ENCODE measurements at regions not wholly inside any gene's neighbourhood (a gene's known extent, or its start where the extent isn't known, plus 50 kb on each side); places are given as distances from the start of the nearest gene placed in this dataset.

GRCh38 chr13:111480976-111481375 is 160.5 kb downstream of the TEX29 start:
- H3K9me3 ChIP-seq (replicated peaks), result peaks cover 3% of the 10 kb centered on the region; the same call in 1 of the 2 replicates
- peaks cover 81% of the 10 kb centered on the region for H3K27me3 ChIP-seq (replicated peaks)
- no peak overlapping the region for H3K27ac ChIP-seq
- no peaks in the 10 kb centered on the region for H3K36me3 ChIP-seq
- no peaks in the 10 kb centered on the region for H3K4me1 ChIP-seq (replicated peaks)
- no peak overlapping the region for H3K4me3 ChIP-seq
- peak in 1 of 2 experiments; percentile 49 for DNase-seq (ENCODE audit: low read depth in 1 of 2, low spot score in 2 of 2)

- Histone ChIP-seq H3K9me3 (replicated peaks) (peaks cover 12% of the 10 kb centered on the region; the same call in 1 of the 2 replicates), H3K27ac (no peak overlapping the region), H3K27me3 (replicated peaks) (peaks cover 92% of the 10 kb centered on the region), H3K36me3 (no peaks in the 10 kb centered on the region), H3K4me1 (replicated peaks) (no peaks in the 10 kb centered on the region), H3K4me3 (no peak overlapping the region)
- DNase-seq (ENCODE audit: low read depth in 1 of 2, low spot score in 2 of 2), result peak in 1 of 2 experiments; percentile 42
These were observed 161.7 kb downstream of the TEX29 start for GRCh38 chr13:111482126-111482525.

- H3K9me3 ChIP-seq (replicated peaks), result peaks cover 16% of the 10 kb centered on the region; the same call in 1 of the 2 replicates
- H3K4me3 ChIP-seq, result no peak overlapping the region
- DNase-seq (ENCODE audit: low read depth in 1 of 2, low spot score in 2 of 2), result peak in 1 of 2 experiments; percentile 43
- H3K27ac ChIP-seq, result no peak overlapping the region
- peaks cover 96% of the 10 kb centered on the region for H3K27me3 ChIP-seq (replicated peaks)
- H3K4me1 ChIP-seq (replicated peaks), result no peaks in the 10 kb centered on the region
- no peaks in the 10 kb centered on the region for H3K36me3 ChIP-seq
These were observed 162.6 kb downstream of the TEX29 start for GRCh38 chr13:111482806-111483620.

- Histone ChIP-seq H3K27ac (no peak overlapping the region), H3K36me3 (no peaks in the 10 kb centered on the region), H3K4me3 (no peak overlapping the region), H3K9me3 (replicated peaks) (peaks cover 18% of the 10 kb centered on the region; the same call in 1 of the 2 replicates), H3K4me1 (replicated peaks) (no peaks in the 10 kb centered on the region), H3K27me3 (replicated peaks) (peaks cover 98% of the 10 kb centered on the region)
- DNase-seq (ENCODE audit: low read depth in 1 of 2, low spot score in 2 of 2), result no peak
These were observed 163.2 kb downstream of the TEX29 start for GRCh38 chr13:111483621-111483987.

- no peaks in the 10 kb centered on the region for H3K36me3 ChIP-seq
- H3K27me3 ChIP-seq (replicated peaks), result peaks cover 98% of the 10 kb centered on the region
- no peak overlapping the region for H3K27ac ChIP-seq
- peaks cover 18% of the 10 kb centered on the region for H3K9me3 ChIP-seq (replicated peaks)
- DNase-seq (ENCODE audit: low read depth in 1 of 2, low spot score in 2 of 2), result peak in 1 of 2 experiments; percentile 39
- no peaks in the 10 kb centered on the region for H3K4me1 ChIP-seq (replicated peaks)
- H3K4me3 ChIP-seq, result no peak overlapping the region
These were observed 163.9 kb downstream of the TEX29 start for GRCh38 chr13:111484141-111484925.

- Histone ChIP-seq H3K4me3 (no peak overlapping the region), H3K9me3 (replicated peaks) (peaks cover 18% of the 10 kb centered on the region), H3K36me3 (no peaks in the 10 kb centered on the region), H3K27ac (no peak overlapping the region), H3K27me3 (replicated peaks) (peaks cover 98% of the 10 kb centered on the region), H3K4me1 (replicated peaks) (no peaks in the 10 kb centered on the region)
- no peak for DNase-seq (ENCODE audit: low read depth in 1 of 2, low spot score in 2 of 2)
These were observed 164.5 kb downstream of the TEX29 start for GRCh38 chr13:111484959-111485358.

GRCh38 chr13:111485491-111486250 is 165.2 kb downstream of the TEX29 start:
- no peak overlapping the region for H3K4me3 ChIP-seq
- no peaks in the 10 kb centered on the region for H3K4me1 ChIP-seq (replicated peaks)
- H3K9me3 ChIP-seq (replicated peaks), result peaks cover 18% of the 10 kb centered on the region

GRCh38 chr13:111486331-111486730 is 165.9 kb downstream of the TEX29 start:
- Histone ChIP-seq H3K9me3 (replicated peaks) (peaks cover 18% of the 10 kb centered on the region), H3K36me3 (no peaks in the 10 kb centered on the region)
- peak in 1 of 2 experiments; percentile 40 for DNase-seq (ENCODE audit: low read depth in 1 of 2, low spot score in 2 of 2)

More at GRCh38 chr13:111485491-111486250, 165.2 kb downstream of the TEX29 start:
- DNase-seq (ENCODE audit: low read depth in 1 of 2, low spot score in 2 of 2), result peak in 1 of 2 experiments; percentile 46
- Histone ChIP-seq H3K27ac (no peak overlapping the region), H3K27me3 (replicated peaks) (peaks cover 98% of the 10 kb centered on the region), H3K36me3 (no peaks in the 10 kb centered on the region)

GRCh38 chr13:111486801-111487200 is 166.4 kb downstream of the TEX29 start:
- Histone ChIP-seq H3K9me3 (replicated peaks) (peaks cover 18% of the 10 kb centered on the region), H3K4me3 (no peak overlapping the region), H3K27ac (no peak overlapping the region), H3K4me1 (replicated peaks) (no peaks in the 10 kb centered on the region), H3K27me3 (replicated peaks) (peaks cover 96% of the 10 kb centered on the region), H3K36me3 (no peaks in the 10 kb centered on the region)
- peak in 1 of 2 experiments; percentile 36 for DNase-seq (ENCODE audit: low read depth in 1 of 2, low spot score in 2 of 2)

More at GRCh38 chr13:111486331-111486730, 165.9 kb downstream of the TEX29 start:
- Histone ChIP-seq H3K4me3 (no peak overlapping the region), H3K27me3 (replicated peaks) (peaks cover 97% of the 10 kb centered on the region), H3K4me1 (replicated peaks) (no peaks in the 10 kb centered on the region), H3K27ac (no peak overlapping the region)

GRCh38 chr13:111488486-111489132 is 168.2 kb downstream of the TEX29 start:
- Histone ChIP-seq H3K9me3 (replicated peaks) (peaks cover 18% of the 10 kb centered on the region), H3K27me3 (replicated peaks) (peaks cover 95% of the 10 kb centered on the region), H3K4me1 (replicated peaks) (no peaks in the 10 kb centered on the region), H3K27ac (no peak overlapping the region), H3K36me3 (no peaks in the 10 kb centered on the region), H3K4me3 (no peak overlapping the region)
- DNase-seq (ENCODE audit: low read depth in 1 of 2, low spot score in 2 of 2), result peak in 1 of 2 experiments; percentile 41

- Histone ChIP-seq H3K27me3 (replicated peaks) (peaks cover 88% of the 10 kb centered on the region), H3K4me1 (replicated peaks) (no peaks in the 10 kb centered on the region), H3K9me3 (replicated peaks) (peaks cover 18% of the 10 kb centered on the region), H3K27ac (no peak overlapping the region), H3K4me3 (no peak overlapping the region), H3K36me3 (no peaks in the 10 kb centered on the region)
- no peak for DNase-seq (ENCODE audit: low read depth in 1 of 2, low spot score in 2 of 2)
These were observed 168.9 kb downstream of the TEX29 start for GRCh38 chr13:111489301-111489700.

- H3K27me3 ChIP-seq (replicated peaks), result peaks cover 76% of the 10 kb centered on the region
- no peak overlapping the region for H3K4me3 ChIP-seq
- no peaks in the 10 kb centered on the region for H3K4me1 ChIP-seq (replicated peaks)
- H3K27ac ChIP-seq, result no peak overlapping the region
- DNase-seq (ENCODE audit: low read depth in 1 of 2, low spot score in 2 of 2), result no peak
- H3K36me3 ChIP-seq, result no peaks in the 10 kb centered on the region
- peaks cover 15% of the 10 kb centered on the region for H3K9me3 ChIP-seq (replicated peaks)
These were observed 170.2 kb downstream of the TEX29 start for GRCh38 chr13:111490611-111491010.

GRCh38 chr13:111491021-111491420 is 170.6 kb downstream of the TEX29 start:
- Histone ChIP-seq H3K9me3 (replicated peaks) (peaks cover 15% of the 10 kb centered on the region), H3K4me3 (no peak overlapping the region), H3K4me1 (replicated peaks) (no peaks in the 10 kb centered on the region), H3K27me3 (replicated peaks) (peaks cover 74% of the 10 kb centered on the region), H3K27ac (no peak overlapping the region), H3K36me3 (no peaks in the 10 kb centered on the region)
- DNase-seq (ENCODE audit: low read depth in 1 of 2, low spot score in 2 of 2), result peak in 1 of 2 experiments; percentile 42
